ENCODE measurements at regions not wholly inside any gene's neighbourhood (a gene's known extent, or its start where the extent isn't known, plus 50 kb on each side); places are given as distances from the start of the nearest gene placed in this dataset.
"Not testable (repeated sequence)": the region's sequence is repeated elsewhere in the genome, so short reads cannot be mapped to it uniquely, and the experiment has no call there.

- DNase-seq = no peak
Measured at GRCh38 chr10:21125471-21126228, 228.5 kb upstream of the NEBL start.

- no peak for DNase-seq
Measured at GRCh38 chr10:21122907-21123306, 225.8 kb upstream of the NEBL start.

GRCh38 chr10:21121822-21122221 lies 224.7 kb upstream of the NEBL start:
- DNase-seq = not testable (repeated sequence)

- DNase-seq = no peak
Measured at GRCh38 chr10:21114683-21115082, 217.6 kb upstream of the NEBL start.

- no peak for DNase-seq
Measured at GRCh38 chr10:21110358-21110757, 213.2 kb upstream of the NEBL start.

- DNase-seq = not testable (repeated sequence)
Measured at GRCh38 chr10:21106931-21107330, 209.8 kb upstream of the NEBL start.

- DNase-seq = not testable (repeated sequence)
Measured at GRCh38 chr10:21105331-21105730, 208.2 kb upstream of the NEBL start.

GRCh38 chr10:21100871-21101514 lies 203.9 kb upstream of the NEBL start:
- DNase-seq = no peak

GRCh38 chr10:21100190-21100589 lies 203.1 kb upstream of the NEBL start:
- DNase-seq = no peak

GRCh38 chr10:21099291-21100062 lies 202.4 kb upstream of the NEBL start:
- no peak for DNase-seq

- no peak for DNase-seq
Measured at GRCh38 chr10:21097926-21098355, 200.8 kb upstream of the NEBL start.

GRCh38 chr10:21095494-21096055 lies 198.5 kb upstream of the NEBL start:
- no peak for DNase-seq

GRCh38 chr10:21095073-21095472 lies 198.0 kb upstream of the NEBL start:
- DNase-seq = no peak

- DNase-seq = no peak
Measured at GRCh38 chr10:21092683-21093524, 195.8 kb upstream of the NEBL start.

- no peak for DNase-seq
Measured at GRCh38 chr10:21090609-21091082, 193.5 kb upstream of the NEBL start.

GRCh38 chr10:21087476-21087875 lies 190.4 kb upstream of the NEBL start:
- no peak for DNase-seq

- no peak for DNase-seq
Measured at GRCh38 chr10:21084700-21085099, 187.6 kb upstream of the NEBL start.

- DNase-seq = no peak
Measured at GRCh38 chr10:21083861-21084260, 186.8 kb upstream of the NEBL start.

- no peak for DNase-seq
Measured at GRCh38 chr10:21082206-21082605, 185.1 kb upstream of the NEBL start.

GRCh38 chr10:21080261-21080660 lies 183.2 kb upstream of the NEBL start:
- DNase-seq = no peak

GRCh38 chr10:21079330-21079658 lies 182.2 kb upstream of the NEBL start:
- DNase-seq = no peak

Data from KG1 (cell line).